ENCODE measurements at regions not wholly inside any gene's neighbourhood (a gene's known extent, or its start where the extent isn't known, plus 50 kb on each side); places are given as distances from the start of the nearest gene placed in this dataset.
"Not testable (repeated sequence)": the region's sequence is repeated elsewhere in the genome, so short reads cannot be mapped to it uniquely, and the experiment has no call there.

GRCh38 chr3:18185624-18186023, 239.5 kb downstream of the SATB1 start:
- no peak for TF ChIP-seq CTCF (IDR thresholded peaks at IDR 0.05; ENCODE audit: insufficient read depth, low read length)

GRCh38 chr3:18182923-18183322, 242.2 kb downstream of the SATB1 start:
- DNase-seq (ENCODE audit: low read depth); H3K4me3 ChIP-seq (ENCODE audit: low read depth, low read length): not testable (repeated sequence)

More at GRCh38 chr3:18185624-18186023, 239.5 kb downstream of the SATB1 start:
- no peak overlapping the region for H3K4me3 ChIP-seq (ENCODE audit: low read depth, low read length)
- DNase-seq (ENCODE audit: low read depth), result no peak

- TF ChIP-seq CTCF (IDR thresholded peaks at IDR 0.05; ENCODE audit: insufficient read depth, low read length), result no peak
- DNase-seq (ENCODE audit: low read depth), result no peak
- no peak overlapping the region for H3K4me3 ChIP-seq (ENCODE audit: low read depth, low read length)
Measured at GRCh38 chr3:18179521-18179920, 245.6 kb downstream of the SATB1 start.

GRCh38 chr3:18177271-18177670, 247.9 kb downstream of the SATB1 start:
- no peak overlapping the region for H3K4me3 ChIP-seq (ENCODE audit: low read depth, low read length)
- no peak for TF ChIP-seq CTCF (IDR thresholded peaks at IDR 0.05; ENCODE audit: insufficient read depth, low read length)
- no peak for DNase-seq (ENCODE audit: low read depth)

- H3K4me3 ChIP-seq (ENCODE audit: low read depth, low read length); DNase-seq (ENCODE audit: low read depth): not testable (repeated sequence)
Measured at GRCh38 chr3:18173891-18174290, 251.2 kb downstream of the SATB1 start.

GRCh38 chr3:18159681-18160080, 265.5 kb downstream of the SATB1 start:
- no peak overlapping the region for H3K4me3 ChIP-seq (ENCODE audit: low read depth, low read length)
- no peak for DNase-seq (ENCODE audit: low read depth)
- no peak for TF ChIP-seq CTCF (IDR thresholded peaks at IDR 0.05; ENCODE audit: insufficient read depth, low read length)

GRCh38 chr3:18153571-18154173, 271.5 kb downstream of the SATB1 start:
- no peak for TF ChIP-seq CTCF (IDR thresholded peaks at IDR 0.05; ENCODE audit: insufficient read depth, low read length)
- peak; percentile 86 for DNase-seq (ENCODE audit: low read depth)
- H3K4me3 ChIP-seq (ENCODE audit: low read depth, low read length), result no peak overlapping the region

- no peak for DNase-seq (ENCODE audit: low read depth)
- TF ChIP-seq CTCF (IDR thresholded peaks at IDR 0.05; ENCODE audit: insufficient read depth, low read length), result no peak
- H3K4me3 ChIP-seq (ENCODE audit: low read depth, low read length), result no peak overlapping the region
Measured at GRCh38 chr3:18151199-18151598, 273.9 kb downstream of the SATB1 start.
